NCI-H2227 treated with DMSO at 0.1 percent for 48 hours (cell line): ENCODE measurements at regions not wholly inside any gene's neighbourhood (a gene's known extent, or its start where the extent isn't known, plus 50 kb on each side); places are given as distances from the start of the nearest gene placed in this dataset.
"Not testable (repeated sequence)": the region's sequence is repeated elsewhere in the genome, so short reads cannot be mapped to it uniquely, and the experiment has no call there.

ENCODE experiments used
- DNase-seq: peaks from one replicate; lab custom pipeline; 2025; lab: John Stamatoyannopoulos, UW

- DNase-seq = no peak
Measured at GRCh38 chr7:53596230-53596629, 560.8 kb downstream of the POM121L12 start.

- no peak for DNase-seq
Measured at GRCh38 chr7:53600296-53600695, 564.9 kb downstream of the POM121L12 start.

GRCh38 chr7:53602817-53603418 lies 567.5 kb downstream of the POM121L12 start:
- DNase-seq = no peak

- DNase-seq = no peak
Measured at GRCh38 chr7:53603461-53603860, 568.0 kb downstream of the POM121L12 start.

- no peak for DNase-seq
Measured at GRCh38 chr7:53604201-53604600, 568.8 kb downstream of the POM121L12 start.

GRCh38 chr7:53607961-53608360 lies 572.5 kb downstream of the POM121L12 start:
- no peak for DNase-seq

GRCh38 chr7:53609185-53609584 lies 573.8 kb downstream of the POM121L12 start:
- no peak for DNase-seq

- no peak for DNase-seq
Measured at GRCh38 chr7:53611043-53611442, 575.6 kb downstream of the POM121L12 start.

GRCh38 chr7:53624356-53624755 lies 588.9 kb downstream of the POM121L12 start:
- DNase-seq = no peak

GRCh38 chr7:53628775-53629174 lies 593.3 kb downstream of the POM121L12 start:
- no peak for DNase-seq

- DNase-seq = not testable (repeated sequence)
Measured at GRCh38 chr7:53635251-53635650, 599.8 kb downstream of the POM121L12 start.

- no peak for DNase-seq
Measured at GRCh38 chr7:53638517-53638916, 603.1 kb downstream of the POM121L12 start.

GRCh38 chr7:53641091-53641490 lies 605.7 kb downstream of the POM121L12 start:
- no peak for DNase-seq

GRCh38 chr7:53642361-53642760 lies 606.9 kb downstream of the POM121L12 start:
- DNase-seq = no peak

- DNase-seq = no peak
Measured at GRCh38 chr7:53642866-53643265, 607.4 kb downstream of the POM121L12 start.

- no peak for DNase-seq
Measured at GRCh38 chr7:53656881-53657280, 621.4 kb downstream of the POM121L12 start.

- no peak for DNase-seq
Measured at GRCh38 chr7:53657586-53657985, 622.2 kb downstream of the POM121L12 start.

- no peak for DNase-seq
Measured at GRCh38 chr7:53658951-53659350, 623.5 kb downstream of the POM121L12 start.

GRCh38 chr7:53661645-53662217 lies 626.3 kb downstream of the POM121L12 start:
- DNase-seq = no peak

- no peak for DNase-seq
Measured at GRCh38 chr7:53672681-53673080, 637.2 kb downstream of the POM121L12 start.

GRCh38 chr7:53675835-53676234 lies 640.4 kb downstream of the POM121L12 start:
- DNase-seq = no peak

GRCh38 chr7:53684693-53685092 lies 649.3 kb downstream of the POM121L12 start:
- DNase-seq = no peak

GRCh38 chr7:53690411-53690810 lies 655.0 kb downstream of the POM121L12 start:
- DNase-seq = no peak

GRCh38 chr7:53697913-53698312 lies 662.5 kb downstream of the POM121L12 start:
- DNase-seq = no peak
